GM23248 (cell line): ENCODE measurements at regions not wholly inside any gene's neighbourhood (a gene's known extent, or its start where the extent isn't known, plus 50 kb on each side); places are given as distances from the start of the nearest gene placed in this dataset.
"Not testable (repeated sequence)": the region's sequence is repeated elsewhere in the genome, so short reads cannot be mapped to it uniquely, and the experiment has no call there.

ENCODE experiments used
- DNase-seq: peaks from one replicate; pipeline ENCODE4 v3.0.0-alpha.2; 2015
- H2AFZ ChIP-seq: fragments of 200-600 bp; sonication (generic); 2 replicates; pipeline ENCODE4 v1.6.1; 2016; ENCODE audit warnings: antibody characterized with exemption
- H3F3A ChIP-seq: fragments of 200-600 bp; sonication (generic); 2 replicates; pipeline ENCODE4 v1.6.1; 2016; ENCODE audit warnings: mild to moderate bottlenecking, antibody characterized with exemption, mixed run types; ENCODE audit not compliant: insufficient read depth
- H3K27ac ChIP-seq: fragments of 200-600 bp; sonication (generic); 2 replicates; pipeline ENCODE4 v1.5.1; 2016; ENCODE audit warnings: mild to moderate bottlenecking
- H3K27me3 ChIP-seq: fragments of 200-600 bp; sonication (generic); replicated peaks from 2 replicates; pipeline ENCODE4 v1.6.1; 2016; ENCODE audit warnings: mild to moderate bottlenecking; ENCODE audit not compliant: insufficient read depth
- H3K36me3 ChIP-seq: fragments of 200-600 bp; sonication (generic); 2 replicates; pipeline ENCODE4 v1.6.1; 2016; ENCODE audit warnings: low read depth, mild to moderate bottlenecking
- H3K4me1 ChIP-seq: fragments of 200-600 bp; sonication (generic); 2 replicates; pipeline ENCODE4 v1.6.1; 2016; ENCODE audit warnings: mild to moderate bottlenecking; ENCODE audit not compliant: insufficient read depth
- H3K4me2 ChIP-seq: fragments of 200-600 bp; sonication (generic); one replicate; pipeline ENCODE4 v1.6.1; 2016; ENCODE audit warnings: mild to moderate bottlenecking; ENCODE audit not compliant: unreplicated experiment
- H3K4me3 ChIP-seq: fragments of 200-600 bp; sonication (generic); 2 replicates; pipeline ENCODE4 v1.5.1; 2016; ENCODE audit warnings: mild to moderate bottlenecking
- H3K79me2 ChIP-seq: fragments of 200-600 bp; sonication (generic); 2 replicates; pipeline ENCODE4 v1.6.1; 2016; ENCODE audit warnings: mild to moderate bottlenecking; ENCODE audit not compliant: insufficient read depth
- H3K9ac ChIP-seq: fragments of 200-600 bp; sonication (generic); 2 replicates; pipeline ENCODE4 v1.6.1; 2016; ENCODE audit warnings: mild to moderate bottlenecking
- H3K9me2 ChIP-seq: fragments of 200-600 bp; sonication (generic); 2 replicates; pipeline ENCODE4 v1.6.1; 2016; ENCODE audit warnings: mixed run types, mild to moderate bottlenecking, moderate library complexity; ENCODE audit not compliant: insufficient read depth
- H3K9me3 ChIP-seq: fragments of 200-600 bp; sonication (generic); one replicate; pipeline ENCODE4 v1.6.1; 2017; ENCODE audit warnings: low read depth
- H4K20me1 ChIP-seq: fragments of 200-600 bp; sonication (generic); 2 replicates; pipeline ENCODE4 v1.6.0; 2016; ENCODE audit not compliant: insufficient read depth
- EZH2 ChIP-seq: fragments of 200-600 bp; sonication (generic); IDR thresholded peaks from 2 replicates; pipeline ENCODE4 v1.6.1; 2018; ENCODE audit warnings: antibody characterized with exemption, mild to moderate bottlenecking; ENCODE audit not compliant: insufficient read depth, poor library complexity, severe bottlenecking
- EZH2phosphoT487 ChIP-seq: fragments of 200-600 bp; sonication (generic); IDR thresholded peaks from 2 replicates; pipeline ENCODE4 v1.6.1; 2018; ENCODE audit warnings: antibody characterized with exemption, moderate library complexity, mild to moderate bottlenecking, low read depth; ENCODE audit not compliant: insufficient read depth
- WGBS, 2 experiments: methylation state at CpG; one replicate each; pipeline ENCODE4 v1.1.6; 2015 to 2017; ENCODE audit warnings: low lambda C conversion rate in 2 of 2, low coverage in 1 of 2; ENCODE audit errors: missing lambda C conversion rate in 2 of 2; 5-methylcytosine and 5-hydroxymethylcytosine counted together
- in situ Hi-C: fragments of 300-500 bp; cut with MboI; formaldehyde crosslinking; loops from 2 replicates; pipeline ENCODE4 v1.15.0; 2020

DNA sequence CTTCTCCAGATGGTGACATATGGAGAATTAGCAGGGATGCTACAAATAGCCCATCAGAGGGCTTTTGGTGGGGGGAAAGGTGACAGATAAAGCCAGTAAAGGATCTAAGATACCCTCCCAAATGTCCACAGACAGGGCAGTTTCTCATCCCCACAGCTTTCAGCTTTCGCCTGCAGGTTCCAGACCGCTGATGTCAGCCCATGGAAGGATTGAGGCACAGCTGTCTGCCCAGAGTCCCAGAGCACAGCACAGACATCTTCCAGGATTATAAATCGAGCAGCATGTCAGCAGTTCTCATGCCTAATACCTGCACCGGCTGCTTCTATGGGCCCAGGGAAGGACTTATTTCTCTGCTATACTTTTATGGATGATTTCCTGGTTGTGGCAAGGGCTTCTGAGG lies 96.7 kb upstream of the MXRA5 start:
- Histone ChIP-seq H3K79me2 (no peaks in the 10 kb centered on the region), H3K9ac (no peak overlapping the region), H3K27me3 (no peaks in the 10 kb centered on the region), H3K4me2 (no peak overlapping the region), H3K4me1 (no peaks in the 10 kb centered on the region), H2AFZ (no peak overlapping the region), H3K9me2 (no peaks in the 10 kb centered on the region), H4K20me1 (no peaks in the 10 kb centered on the region), H3K4me3 (no peak overlapping the region), H3K27ac (no peak overlapping the region), H3F3A (no peaks in the 10 kb centered on the region), H3K9me3 (no peaks in the 10 kb centered on the region), H3K36me3 (no peaks in the 10 kb centered on the region)
- in situ Hi-C loops, result no loop called here
- no peak for TF ChIP-seq EZH2phosphoT487
- DNase-seq, result no peak
- WGBS, 2 experiments, result 28 to 38% methylated on average over 4 of the region's 4 CpGs

DNA sequence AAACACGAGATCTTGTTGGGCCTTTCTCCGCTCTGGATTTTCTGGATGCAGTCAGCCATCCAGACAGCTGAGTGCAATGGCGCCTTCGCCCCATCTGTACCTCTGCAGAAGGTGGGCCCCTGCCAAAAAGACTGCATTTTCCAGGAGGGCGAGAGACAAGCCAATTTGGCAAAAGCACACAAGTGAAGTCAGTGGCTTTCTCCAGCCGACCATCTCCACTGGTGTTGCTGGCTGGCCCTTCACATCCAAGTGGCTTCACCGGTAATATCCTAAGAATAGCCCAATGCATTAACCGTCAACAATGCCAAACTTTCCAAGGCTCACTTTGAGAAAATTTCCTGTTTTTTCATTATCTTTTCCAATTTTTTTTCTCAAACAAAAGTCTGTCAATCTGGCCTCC lies 96.2 kb upstream of the MXRA5 start:
- Histone ChIP-seq H3K4me2 (no peak overlapping the region), H3K79me2 (no peaks in the 10 kb centered on the region), H2AFZ (no peak overlapping the region), H3K4me1 (no peaks in the 10 kb centered on the region), H3K9ac (no peak overlapping the region), H4K20me1 (no peaks in the 10 kb centered on the region), H3K27ac (no peak overlapping the region), H3K9me3 (no peaks in the 10 kb centered on the region), H3K27me3 (no peaks in the 10 kb centered on the region), H3K4me3 (no peak overlapping the region), H3K9me2 (no peaks in the 10 kb centered on the region), H3K36me3 (no peaks in the 10 kb centered on the region), H3F3A (no peaks in the 10 kb centered on the region)
- DNase-seq, result no peak
- 62 to 64% methylated on average over 6 to 7 of the region's 8 CpGs for WGBS, 2 experiments
- TF ChIP-seq EZH2, result no peak
- TF ChIP-seq EZH2phosphoT487, result no peak
- in situ Hi-C loops, result no loop called here

DNA sequence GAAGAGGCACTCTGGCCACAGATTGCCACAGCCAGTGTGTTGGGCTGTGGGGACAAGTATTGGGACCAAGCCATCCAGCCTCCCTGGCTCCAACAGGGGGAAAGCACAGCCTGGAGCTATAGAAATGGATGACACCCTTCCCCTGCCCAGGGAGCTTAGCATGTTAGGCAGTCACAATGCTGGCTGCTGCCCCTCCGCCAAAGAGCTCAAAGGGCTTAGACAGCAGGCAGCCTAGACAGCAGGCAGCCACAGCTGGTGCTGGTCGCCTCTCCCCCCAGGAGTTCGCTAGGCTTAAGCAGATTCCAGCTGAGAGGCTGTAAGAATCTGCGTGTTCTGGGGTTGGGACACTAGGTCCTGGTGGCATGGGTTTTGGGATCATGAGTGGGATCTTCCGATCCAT lies 94.5 kb upstream of the MXRA5 start:
- H3K9me3 ChIP-seq, result no peaks in the 10 kb centered on the region
- in situ Hi-C loops, result no loop called here
- no peaks in the 10 kb centered on the region for H3K79me2 ChIP-seq
- H3K27ac ChIP-seq, result no peak overlapping the region
- no peak overlapping the region for H2AFZ ChIP-seq
- 73 to 90% methylated on average over 4 to 5 of the region's 5 CpGs for WGBS, 2 experiments
- H3K9me2 ChIP-seq, result no peaks in the 10 kb centered on the region
- H3K4me1 ChIP-seq, result no peaks in the 10 kb centered on the region
- H3K27me3 ChIP-seq, result no peaks in the 10 kb centered on the region
- H3K4me2 ChIP-seq, result no peak overlapping the region
- no peaks in the 10 kb centered on the region for H3F3A ChIP-seq
- no peak overlapping the region for H3K9ac ChIP-seq
- DNase-seq, result no peak
- no peak for TF ChIP-seq EZH2
- no peak for TF ChIP-seq EZH2phosphoT487
- no peaks in the 10 kb centered on the region for H4K20me1 ChIP-seq
- no peaks in the 10 kb centered on the region for H3K36me3 ChIP-seq
- H3K4me3 ChIP-seq, result no peak overlapping the region

DNA sequence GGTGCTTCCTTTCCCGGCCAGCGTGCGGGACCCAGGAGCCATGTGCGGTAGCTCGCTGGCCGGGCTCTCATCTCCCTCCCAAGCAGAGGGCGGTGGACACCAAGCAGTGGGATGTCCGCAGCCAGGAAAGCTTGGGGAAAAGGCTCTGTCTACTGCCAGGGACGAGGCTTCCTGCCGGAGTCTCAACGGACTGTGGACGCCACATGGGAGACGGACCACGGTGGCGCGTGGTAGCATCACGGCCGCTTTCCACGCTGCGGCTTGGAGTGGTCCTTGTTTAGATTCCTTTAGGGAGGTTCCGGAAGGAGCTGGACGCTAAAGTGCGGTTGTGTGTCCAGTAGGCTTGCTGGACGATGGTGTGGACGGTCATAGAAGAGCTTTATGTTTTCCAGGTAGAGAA lies 89.5 kb upstream of the MXRA5 start:
- 89 to 90% methylated on average over 2 to 23 of the region's 25 CpGs for WGBS, 2 experiments
- H3K36me3 ChIP-seq, H3K27ac ChIP-seq, H3K4me3 ChIP-seq, H3K4me1 ChIP-seq, H3K4me2 ChIP-seq, H3K27me3 ChIP-seq, H3K9ac ChIP-seq, H3K9me3 ChIP-seq, H2AFZ ChIP-seq, in situ Hi-C loops, H3K9me2 ChIP-seq, H4K20me1 ChIP-seq, H3F3A ChIP-seq, H3K79me2 ChIP-seq, DNase-seq: not testable (repeated sequence)

DNA sequence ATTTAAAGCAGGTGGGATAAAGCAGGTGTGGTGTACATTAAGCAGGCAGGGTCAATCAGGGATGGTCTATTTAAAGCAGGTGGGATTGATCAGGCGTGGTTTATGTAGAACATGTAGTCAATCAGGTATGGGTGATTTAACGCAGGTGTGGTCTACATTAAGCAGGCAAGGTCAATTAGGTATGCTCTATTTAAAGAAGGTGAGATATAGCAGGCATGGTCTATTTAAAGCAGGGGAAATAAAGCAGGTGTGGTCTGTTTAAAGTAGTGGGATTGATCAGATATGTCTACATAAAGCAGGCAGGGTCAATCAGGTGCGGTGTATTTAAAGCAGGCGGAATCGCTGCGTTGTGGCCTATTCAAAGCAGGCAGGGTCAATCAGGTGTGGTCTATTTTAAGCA lies 88.6 kb upstream of the MXRA5 start:
- WGBS, 2 experiments, result 52 to 67% methylated on average over 6 of the region's 6 CpGs
- H2AFZ ChIP-seq, result no peak overlapping the region
- TF ChIP-seq EZH2 (no peak), EZH2phosphoT487 (no peak)
- H3K4me3 ChIP-seq, result no peak overlapping the region
- no peaks in the 10 kb centered on the region for H4K20me1 ChIP-seq
- no peaks in the 10 kb centered on the region for H3K79me2 ChIP-seq
- no peak overlapping the region for H3K4me2 ChIP-seq
- H3K27ac ChIP-seq, result no peak overlapping the region
- H3K9ac ChIP-seq, result no peak overlapping the region
- H3K36me3 ChIP-seq, result no peaks in the 10 kb centered on the region
- no peaks in the 10 kb centered on the region for H3K9me3 ChIP-seq
- no peaks in the 10 kb centered on the region for H3F3A ChIP-seq
- H3K4me1 ChIP-seq, result no peaks in the 10 kb centered on the region
- H3K9me2 ChIP-seq, result no peaks in the 10 kb centered on the region
- no peaks in the 10 kb centered on the region for H3K27me3 ChIP-seq
- in situ Hi-C loops, result no loop called here
- no peak for DNase-seq
